ENCODE measurements at regions not wholly inside any gene's neighbourhood (a gene's known extent, or its start where the extent isn't known, plus 50 kb on each side); places are given as distances from the start of the nearest gene placed in this dataset.

GRCh38 chr3:43816372-43816771 is 125.6 kb downstream of the ABHD5 start:
- TF ChIP-seq, protein P1, sequence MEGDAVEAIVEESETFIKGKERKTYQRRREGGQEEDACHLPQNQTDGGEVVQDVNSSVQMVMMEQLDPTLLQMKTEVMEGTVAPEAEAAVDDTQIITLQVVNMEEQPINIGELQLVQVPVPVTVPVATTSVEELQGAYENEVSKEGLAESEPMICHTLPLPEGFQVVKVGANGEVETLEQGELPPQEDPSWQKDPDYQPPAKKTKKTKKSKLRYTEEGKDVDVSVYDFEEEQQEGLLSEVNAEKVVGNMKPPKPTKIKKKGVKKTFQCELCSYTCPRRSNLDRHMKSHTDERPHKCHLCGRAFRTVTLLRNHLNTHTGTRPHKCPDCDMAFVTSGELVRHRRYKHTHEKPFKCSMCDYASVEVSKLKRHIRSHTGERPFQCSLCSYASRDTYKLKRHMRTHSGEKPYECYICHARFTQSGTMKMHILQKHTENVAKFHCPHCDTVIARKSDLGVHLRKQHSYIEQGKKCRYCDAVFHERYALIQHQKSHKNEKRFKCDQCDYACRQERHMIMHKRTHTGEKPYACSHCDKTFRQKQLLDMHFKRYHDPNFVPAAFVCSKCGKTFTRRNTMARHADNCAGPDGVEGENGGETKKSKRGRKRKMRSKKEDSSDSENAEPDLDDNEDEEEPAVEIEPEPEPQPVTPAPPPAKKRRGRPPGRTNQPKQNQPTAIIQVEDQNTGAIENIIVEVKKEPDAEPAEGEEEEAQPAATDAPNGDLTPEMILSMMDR (IDR thresholded peaks at IDR 0.05; ENCODE audit: insufficient read depth in 1 of 2, low read depth in 1 of 2, low read length in 1 of 2, severe bottlenecking in 1 of 2, unreplicated experiment in 1 of 2), result no peak
- Mint-ChIP-seq H3K4me3 (ENCODE audit: unreplicated experiment) (no peak overlapping the region), H3K4me1 (ENCODE audit: low read depth, unreplicated experiment) (no peaks in the 10 kb centered on the region), H3K27me3 (ENCODE audit: insufficient read depth, unreplicated experiment) (peaks cover 20% of the 10 kb centered on the region), H3K9me3 (ENCODE audit: unreplicated experiment) (no peaks in the 10 kb centered on the region), H3K36me3 (ENCODE audit: insufficient read depth, unreplicated experiment) (no peaks in the 10 kb centered on the region), H3K27ac (ENCODE audit: unreplicated experiment) (no peak overlapping the region)
- CTCF ChIA-PET, result no interaction called here
- no peak for DNase-seq
- Histone ChIP-seq H3K36me3 (ENCODE audit: control insufficient read depth, insufficient read depth, low read length) (no peaks in the 10 kb centered on the region), H3K27me3 (replicated peaks; ENCODE audit: control insufficient read depth, insufficient read depth, low read length) (peaks cover 1% of the 10 kb centered on the region; the same call in 1 of the 2 replicates), H3K4me3 (ENCODE audit: low read depth, low read length) (no peak overlapping the region), H3K4me1 (no peaks in the 10 kb centered on the region), H3K9me3 (no peaks in the 10 kb centered on the region)
- no TSS peak for BruUV-seq (replicated peaks)
- POLR2A ChIA-PET, result no interaction called here
- intact Hi-C loops (cut with micrococcal nuclease; ENCODE audit: unreplicated experiment), result no loop called here

- POLR2A ChIA-PET, result no interaction called here
- Mint-ChIP-seq H3K4me3 (ENCODE audit: unreplicated experiment) (no peak overlapping the region), H3K27me3 (ENCODE audit: insufficient read depth, unreplicated experiment) (peaks cover 20% of the 10 kb centered on the region), H3K27ac (ENCODE audit: unreplicated experiment) (no peak overlapping the region), H3K4me1 (ENCODE audit: low read depth, unreplicated experiment) (no peaks in the 10 kb centered on the region), H3K9me3 (ENCODE audit: unreplicated experiment) (no peaks in the 10 kb centered on the region), H3K36me3 (ENCODE audit: insufficient read depth, unreplicated experiment) (no peaks in the 10 kb centered on the region)
- Histone ChIP-seq H3K36me3 (ENCODE audit: control insufficient read depth, insufficient read depth, low read length) (no peaks in the 10 kb centered on the region), H3K27me3 (replicated peaks; ENCODE audit: control insufficient read depth, insufficient read depth, low read length) (peaks cover 1% of the 10 kb centered on the region; the same call in 1 of the 2 replicates), H3K9me3 (no peaks in the 10 kb centered on the region), H3K4me1 (no peaks in the 10 kb centered on the region), H3K4me3 (ENCODE audit: low read depth, low read length) (no peak overlapping the region)
- no peak for DNase-seq
- no TSS peak for BruUV-seq (replicated peaks)
- intact Hi-C loops (cut with micrococcal nuclease; ENCODE audit: unreplicated experiment), result no loop called here
- TF ChIP-seq, protein P1 (IDR thresholded peaks at IDR 0.05; ENCODE audit: insufficient read depth in 1 of 2, low read depth in 1 of 2, low read length in 1 of 2, severe bottlenecking in 1 of 2, unreplicated experiment in 1 of 2), result no peak
- CTCF ChIA-PET, result no interaction called here
Measured at GRCh38 chr3:43817064-43817463, 126.3 kb downstream of the ABHD5 start.

DNA sequence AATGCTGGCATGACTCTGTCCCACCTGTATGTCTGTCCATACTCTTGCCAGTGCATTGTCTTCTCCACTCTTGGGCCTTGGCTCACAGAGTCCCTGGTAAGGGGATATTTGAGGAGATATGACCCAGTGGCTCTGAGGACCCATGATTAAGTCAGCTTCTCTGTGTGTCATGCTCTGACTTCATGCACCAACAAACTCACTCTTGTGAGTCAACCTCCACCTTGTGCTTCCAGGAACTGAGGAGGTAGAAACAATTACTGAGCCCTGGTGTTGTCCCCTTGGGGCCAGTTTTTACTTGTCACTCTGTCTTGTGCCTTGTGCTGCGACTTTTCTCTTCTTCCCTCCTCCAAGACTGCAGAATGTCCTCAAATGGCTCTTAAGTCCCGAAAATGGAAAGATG is 127.1 kb downstream of the ABHD5 start:
- H3K27ac Mint-ChIP-seq (ENCODE audit: unreplicated experiment), result no peak overlapping the region
- Histone ChIP-seq H3K36me3 (ENCODE audit: control insufficient read depth, insufficient read depth, low read length) (no peaks in the 10 kb centered on the region), H3K4me3 (ENCODE audit: low read depth, low read length) (no peak overlapping the region), H3K9me3 (no peaks in the 10 kb centered on the region), H3K4me1 (no peaks in the 10 kb centered on the region), H3K27me3 (replicated peaks; ENCODE audit: control insufficient read depth, insufficient read depth, low read length) (peaks cover 1% of the 10 kb centered on the region; the same call in 1 of the 2 replicates)
- no peaks in the 10 kb centered on the region for H3K9me3 Mint-ChIP-seq (ENCODE audit: unreplicated experiment)
- no peaks in the 10 kb centered on the region for H3K4me1 Mint-ChIP-seq (ENCODE audit: low read depth, unreplicated experiment)
- ChIA-PET POLR2A (no interaction called here), CTCF (no interaction called here)
- H3K27me3 Mint-ChIP-seq (ENCODE audit: insufficient read depth, unreplicated experiment), result peaks cover 20% of the 10 kb centered on the region
- no peaks in the 10 kb centered on the region for H3K36me3 Mint-ChIP-seq (ENCODE audit: insufficient read depth, unreplicated experiment)
- no peak overlapping the region for H3K4me3 Mint-ChIP-seq (ENCODE audit: unreplicated experiment)
- intact Hi-C loops (cut with micrococcal nuclease; ENCODE audit: unreplicated experiment), result no loop called here
- BruUV-seq (replicated peaks), result no TSS peak
- no peak for DNase-seq
- TF ChIP-seq, protein P1 (IDR thresholded peaks at IDR 0.05; ENCODE audit: insufficient read depth in 1 of 2, low read depth in 1 of 2, low read length in 1 of 2, severe bottlenecking in 1 of 2, unreplicated experiment in 1 of 2), result no peak

Measured in Caco-2 (cell line).